Sigmoid colon (tissue), 6 donors: ENCODE measurements at regions not wholly inside any gene's neighbourhood (a gene's known extent, or its start where the extent isn't known, plus 50 kb on each side); places are given as distances from the start of the nearest gene placed in this dataset.

Experiments
- DNase-seq: peaks from one replicate; pipeline ENCODE4 v3.0.0-alpha.2; 2019
- H3K27ac ChIP-seq, 4 donors: fragments of 200-600 bp; sonication (generic); one replicate each; pipeline ENCODE4 v1.5.1; 2016 to 2019; ENCODE audit warnings: mild to moderate bottlenecking in 1 of 4
- H3K27me3 ChIP-seq, 3 donors: fragments of 200-600 bp; sonication (generic); one replicate each; pipeline ENCODE4 v1.5.1; 2019; ENCODE audit warnings: mild to moderate bottlenecking in 1 of 3
- H3K36me3 ChIP-seq, 4 donors: fragments of 200-600 bp; sonication (generic); one replicate each; pipeline ENCODE4 v1.5.1; 2016 to 2019
- H3K4me1 ChIP-seq, 4 donors: fragments of 200-600 bp; sonication (generic); one replicate each; pipeline ENCODE4 v1.5.1; 2017 to 2019
- H3K4me3 ChIP-seq, 4 donors: fragments of 200-600 bp; sonication (generic); one replicate each; pipeline ENCODE4 v1.5.1; 2017 to 2019; ENCODE audit warnings: mild to moderate bottlenecking in 2 of 4, moderate library complexity in 1 of 4
- H3K9me3 ChIP-seq, 4 donors: fragments of 200-600 bp in 3 of 4; sonication (generic) in 3 of 4; one replicate each; pipeline versions ENCODE4 v1.5.1 to v1.6.1; 2013 to 2019
- CTCF ChIP-seq, 4 experiments: fragments of 450-650 bp in 3 of 4; fragments of 200-600 bp in 1 of 4; IDR thresholded peaks; one replicate each; pipeline ENCODE4 v1.5.1; 2016 to 2019; ENCODE audit warnings: antibody characterized with exemption in 4 of 4, mild to moderate bottlenecking in 3 of 4, moderate library complexity in 2 of 4
- EP300 ChIP-seq, 4 donors: sonication (generic); formaldehyde crosslinking; IDR thresholded peaks; one replicate each; pipeline ENCODE4 v1.6.1; 2017; ENCODE audit warnings: antibody characterized with exemption in 4 of 4
- POLR2A ChIP-seq, 2 donors: fragments of 450-650 bp; IDR thresholded peaks; one replicate each; pipeline ENCODE4 v1.6.1; 2016; ENCODE audit warnings: antibody characterized with exemption in 2 of 2, mild to moderate bottlenecking in 2 of 2, moderate library complexity in 2 of 2
- POLR2AphosphoS5 ChIP-seq, 4 donors: sonication (generic); formaldehyde crosslinking; IDR thresholded peaks; one replicate each; pipeline ENCODE4 v1.6.1; 2017; ENCODE audit warnings: antibody characterized with exemption in 4 of 4
- WGBS, 2 donors: extraction: QIAGEN DNeasy Blood & Tissue Kit; methylation state at CpG; one replicate each; pipeline ENCODE4 v1.1.7; 2013; 5-methylcytosine and 5-hydroxymethylcytosine counted together
- intact Hi-C: fragments of 100-400 bp; cut with DNase I; formaldehyde crosslinking; loops from one replicate; pipeline ENCODE4 v1.15.1; 2023
- donor health status: healthy with polysubstance abuse.
- donor health status: healthy.

- intact Hi-C loops, result no loop called here
- 91 to 93% methylated on average over 3 of the region's 3 CpGs for WGBS, 2 donors
- Histone ChIP-seq H3K4me3 (no peak overlapping the region), H3K9me3 (peaks cover 0 to 3% (median 0%) of the 10 kb centered on the region in 4 donors), H3K4me1 (no peaks in the 10 kb centered on the region), H3K27ac (no peak overlapping the region), H3K36me3 (no peaks in the 10 kb centered on the region), H3K27me3 (no peaks in the 10 kb centered on the region)
- DNase-seq, result no peak
- TF ChIP-seq CTCF (IDR thresholded peaks at IDR 0.05) (no peak), POLR2A (IDR thresholded peaks at IDR 0.05) (no peak), EP300 (IDR thresholded peaks at IDR 0.05) (no peak), POLR2AphosphoS5 (IDR thresholded peaks at IDR 0.05) (no peak)
Observed at GRCh38 chr2:183799761-183800160, 675.5 kb downstream of the NUP35 start.

- Histone ChIP-seq H3K27ac (no peak overlapping the region), H3K27me3 (no peaks in the 10 kb centered on the region), H3K36me3 (no peaks in the 10 kb centered on the region), H3K4me1 (no peaks in the 10 kb centered on the region), H3K9me3 (peaks cover 0 to 3% (median 0%) of the 10 kb centered on the region in 4 donors), H3K4me3 (no peak overlapping the region)
- DNase-seq, result no peak
- intact Hi-C loops, result no loop called here
- no peak for TF ChIP-seq POLR2AphosphoS5 (IDR thresholded peaks at IDR 0.05)
- no peak for TF ChIP-seq CTCF (IDR thresholded peaks at IDR 0.05)
- no peak for TF ChIP-seq EP300 (IDR thresholded peaks at IDR 0.05)
- no peak for TF ChIP-seq POLR2A (IDR thresholded peaks at IDR 0.05)
Observed at GRCh38 chr2:183803596-183803995, 679.4 kb downstream of the NUP35 start.

- Histone ChIP-seq H3K27ac (no peak overlapping the region), H3K4me1 (no peaks in the 10 kb centered on the region), H3K27me3 (no peaks in the 10 kb centered on the region), H3K4me3 (no peak overlapping the region), H3K9me3 (no peaks in the 10 kb centered on the region), H3K36me3 (no peaks in the 10 kb centered on the region)
- no peak for DNase-seq
- intact Hi-C loops, result no loop called here
- 90 to 91% methylated on average over 3 of the region's 3 CpGs for WGBS, 2 donors
- TF ChIP-seq POLR2A (IDR thresholded peaks at IDR 0.05) (no peak), CTCF (IDR thresholded peaks at IDR 0.05) (no peak), POLR2AphosphoS5 (IDR thresholded peaks at IDR 0.05) (no peak), EP300 (IDR thresholded peaks at IDR 0.05) (no peak)
Observed at GRCh38 chr2:183807870-183808269, 683.6 kb downstream of the NUP35 start.

- no peak for TF ChIP-seq POLR2A (IDR thresholded peaks at IDR 0.05)
- TF ChIP-seq POLR2AphosphoS5 (IDR thresholded peaks at IDR 0.05), result no peak
- TF ChIP-seq CTCF (IDR thresholded peaks at IDR 0.05), result no peak
- no peak for TF ChIP-seq EP300 (IDR thresholded peaks at IDR 0.05)
- no peak for DNase-seq
- no peak overlapping the region for H3K4me3 ChIP-seq
- H3K27me3 ChIP-seq, result no peaks in the 10 kb centered on the region
- intact Hi-C loops, result no loop called here
- H3K36me3 ChIP-seq, result no peaks in the 10 kb centered on the region
- H3K4me1 ChIP-seq, result no peaks in the 10 kb centered on the region
- H3K27ac ChIP-seq, result no peak overlapping the region
- 91% methylated on average over 3 of the region's 3 CpGs for WGBS, 2 donors
- H3K9me3 ChIP-seq, result no peaks in the 10 kb centered on the region
Observed at GRCh38 chr2:183809404-183809803, 685.2 kb downstream of the NUP35 start.

GRCh38 chr2:183811281-183811680 lies 687.0 kb downstream of the NUP35 start:
- Histone ChIP-seq H3K4me1 (no peaks in the 10 kb centered on the region), H3K27me3 (no peaks in the 10 kb centered on the region), H3K4me3 (no peak overlapping the region), H3K36me3 (no peaks in the 10 kb centered on the region), H3K9me3 (no peaks in the 10 kb centered on the region), H3K27ac (no peak overlapping the region)
- TF ChIP-seq POLR2AphosphoS5 (IDR thresholded peaks at IDR 0.05) (no peak), POLR2A (IDR thresholded peaks at IDR 0.05) (no peak)
- no peak for DNase-seq
- intact Hi-C loops, result no loop called here
- WGBS, 2 donors, result 96 to 100% methylated on average over 1 of the region's 1 CpG
